Spleen (tissue), 7 donors: ENCODE measurements at regions not wholly inside any gene's neighbourhood (a gene's known extent, or its start where the extent isn't known, plus 50 kb on each side); places are given as distances from the start of the nearest gene placed in this dataset.

Experiments
- CTCF ChIP-seq, 11 experiments: fragments of 200-600 bp in 7 of 11; fragments of 450-650 bp in 4 of 11; sonication (generic) in 4 of 11; IDR thresholded peaks in 8 of 11; conservative IDR thresholded peaks in 3 of 11; 1 replicate in 7 of 11; 2 replicates in 4 of 11; pipeline versions ENCODE4 v1.4.0 to v1.8.0; 2016 to 2021; ENCODE audit warnings: antibody characterized with exemption in 11 of 11, inconsistent platforms in 4 of 11, mild to moderate bottlenecking in 1 of 11
- POLR2AphosphoS5 ChIP-seq, 3 donors: sonication (generic); formaldehyde crosslinking; IDR thresholded peaks; one replicate each; pipeline ENCODE4 v1.5.1; 2017; ENCODE audit warnings: antibody characterized with exemption in 3 of 3
- donor health status: DM: no; HTN: no; CAD: no; lungs with moderate emphysema.
- donor health status: DM: no; HTN: no; CAD: no.
- donor health status: DM: no; HTN: no; CAD: no.

- no peak for TF ChIP-seq POLR2AphosphoS5 (IDR thresholded peaks at IDR 0.05)
- no peak for TF ChIP-seq CTCF (IDR thresholded peaks at IDR 0.05 in 8 of 11, conservative IDR thresholded peaks at IDR 0.05 in 3 of 11)
Measured at GRCh38 chr12:21713133-21713532, 55.5 kb upstream of the LDHB start.
